Naive thymus-derived CD4-positive, alpha-beta T cell (primary cell): ENCODE measurements at regions not wholly inside any gene's neighbourhood (a gene's known extent, or its start where the extent isn't known, plus 50 kb on each side); places are given as distances from the start of the nearest gene placed in this dataset.
A peak's percentile ranks its signal among the peaks of the same experiment; 100 is the strongest.

Experiments used
- ATAC-seq: fragments of 150-1000 bp; cut with Tn5 transposase; 2 replicates; pipeline ENCODE4 v1.10.0; 2021; ENCODE audit warnings: mild to moderate bottlenecking, moderate library complexity
- CTCF ChIA-PET: fragments of 350-600 bp; sonication (Branson Sonifier 250); formaldehyde crosslinking; loops from one replicate; lab custom pipeline; 2021; ENCODE audit warnings: antibody characterized with exemption; lab: Charles Lee
- POLR2A ChIA-PET: fragments of 350-600 bp; sonication (Branson Sonifier 250); formaldehyde crosslinking; loops from one replicate; lab custom pipeline; 2021; ENCODE audit warnings: antibody characterized with exemption, inconsistent platforms; lab: Charles Lee
- DNase-seq, 9 donors: peaks; one replicate each; pipeline versions ENCODE4 v3.0.0 to v3.0.0-alpha.2; 2020 to 2022; ENCODE audit warnings: mixed read lengths in 1 of 9
- H3K27ac ChIP-seq: one replicate; pipeline ENCODE4 v1.7.0; 2013; ENCODE audit warnings: mild to moderate bottlenecking, low read depth, low read length, moderate library complexity
- H3K27me3 ChIP-seq, 2 donors: one replicate each; pipeline ENCODE4 v1.7.0; 2013; ENCODE audit warnings: low read length in 2 of 2, mild to moderate bottlenecking in 2 of 2, moderate library complexity in 2 of 2; ENCODE audit not compliant: control insufficient read depth in 2 of 2, insufficient read depth in 2 of 2
- H3K36me3 ChIP-seq, 3 experiments: 1 replicate in 2 of 3; 2 replicates in 1 of 3; pipeline ENCODE4 v1.7.0; 2013; ENCODE audit warnings: low read length in 3 of 3, mild to moderate bottlenecking in 3 of 3, moderate library complexity in 1 of 3; ENCODE audit not compliant: insufficient read depth in 3 of 3, control insufficient read depth in 2 of 3
- H3K4me1 ChIP-seq, 2 donors: one replicate each; pipeline ENCODE4 v1.7.0; 2013; ENCODE audit warnings: low read length in 2 of 2, mild to moderate bottlenecking in 2 of 2, moderate library complexity in 1 of 2; ENCODE audit not compliant: control insufficient read depth in 2 of 2, insufficient read depth in 2 of 2
- H3K4me3 ChIP-seq: 2 replicates; pipeline ENCODE4 v1.7.0; 2013; ENCODE audit warnings: mild to moderate bottlenecking, low read length
- H3K9me3 ChIP-seq, 3 experiments: 1 replicate in 2 of 3; 2 replicates in 1 of 3; pipeline ENCODE4 v1.7.0; 2013; ENCODE audit warnings: low read length in 3 of 3; ENCODE audit not compliant: control insufficient read depth in 2 of 3
- H3K27ac Mint-ChIP-seq, 9 donors: one replicate each; pipeline ENCODE4 v1.8.0; 2020 to 2022; ENCODE audit warnings: mixed read lengths in 9 of 9, mild to moderate bottlenecking in 8 of 9, moderate library complexity in 5 of 9, inconsistent platforms in 2 of 9
- H3K27me3 Mint-ChIP-seq, 5 donors: one replicate each; pipeline ENCODE4 v1.8.0; 2021 to 2022; ENCODE audit warnings: mixed read lengths in 5 of 5, mild to moderate bottlenecking in 1 of 5
- H3K36me3 Mint-ChIP-seq, 5 donors: one replicate each; pipeline ENCODE4 v1.8.0; 2020 to 2022; ENCODE audit warnings: mixed read lengths in 5 of 5, mild to moderate bottlenecking in 3 of 5, inconsistent platforms in 1 of 5
- H3K4me1 Mint-ChIP-seq, 7 donors: one replicate each; pipeline ENCODE4 v1.8.0; 2020 to 2022; ENCODE audit warnings: mixed read lengths in 7 of 7, mild to moderate bottlenecking in 3 of 7, inconsistent platforms in 1 of 7
- H3K4me3 Mint-ChIP-seq, 10 donors: one replicate each; pipeline ENCODE4 v1.8.0; 2020 to 2022; ENCODE audit warnings: mild to moderate bottlenecking in 10 of 10, mixed read lengths in 10 of 10, moderate library complexity in 6 of 10, inconsistent platforms in 2 of 10
- H3K9me3 Mint-ChIP-seq, 11 donors: one replicate each; pipeline ENCODE4 v1.8.0; 2020 to 2022; ENCODE audit warnings: mixed read lengths in 11 of 11, mild to moderate bottlenecking in 4 of 11, inconsistent platforms in 1 of 11, moderate library complexity in 1 of 11
- intact Hi-C, 2 donors: fragments of 100-400 bp; cut with micrococcal nuclease; formaldehyde crosslinking; loops; one replicate each; pipeline ENCODE4 v1.15.1; 2023

GRCh38 chr1:67525053-67525760, 95.0 kb upstream of the SERBP1 start:
- Histone ChIP-seq H3K27ac (no peak overlapping the region), H3K36me3 (no peaks in the 10 kb centered on the region), H3K4me1 (no peaks in the 10 kb centered on the region), H3K9me3 (no peaks in the 10 kb centered on the region), H3K27me3 (no peaks in the 10 kb centered on the region), H3K4me3 (no peak overlapping the region)
- Mint-ChIP-seq H3K4me1 (peaks cover 0 to 5% (median 0%) of the 10 kb centered on the region in 7 donors), H3K36me3 (no peaks in the 10 kb centered on the region), H3K4me3 (no peak overlapping the region), H3K27ac (no peak overlapping the region), H3K27me3 (peaks cover 8 to 38% (median 15%) of the 10 kb centered on the region in 5 donors), H3K9me3 (peaks cover 0 to 2% (median 0%) of the 10 kb centered on the region in 11 donors)
- CTCF ChIA-PET: no interaction called here
- no peak for ATAC-seq
- POLR2A ChIA-PET: no interaction called here
- DNase-seq: no peak
- intact Hi-C loops: no loop called here

- Histone ChIP-seq H3K27me3 (no peaks in the 10 kb centered on the region), H3K4me1 (no peaks in the 10 kb centered on the region), H3K36me3 (no peaks in the 10 kb centered on the region), H3K27ac (no peak overlapping the region), H3K9me3 (no peaks in the 10 kb centered on the region), H3K4me3 (no peak overlapping the region)
- no peak overlapping the region for H3K4me3 Mint-ChIP-seq
- H3K27ac Mint-ChIP-seq: no peak overlapping the region
- H3K9me3 Mint-ChIP-seq: peaks cover 0 to 4% (median 0%) of the 10 kb centered on the region in 11 donors
- DNase-seq (no peak), ATAC-seq (no peak)
- H3K36me3 Mint-ChIP-seq: no peaks in the 10 kb centered on the region
- H3K4me1 Mint-ChIP-seq: peaks cover 0 to 5% (median 0%) of the 10 kb centered on the region in 7 donors
- POLR2A ChIA-PET: no interaction called here
- peaks cover 6 to 29% (median 9%) of the 10 kb centered on the region in 5 donors for H3K27me3 Mint-ChIP-seq
- CTCF ChIA-PET: interaction anchor here (0.9 kb wide), 1 partner anchor 232 kb away, joined by 6 read pairs; no protein-coding TSS in a partner anchor
- intact Hi-C loops: no loop called here
Measured at GRCh38 chr1:67528141-67528540, 97.9 kb upstream of the SERBP1 start.

- H3K27me3 Mint-ChIP-seq: peaks cover 1 to 21% (median 10%) of the 10 kb centered on the region in 5 donors
- POLR2A ChIA-PET: no interaction called here
- DNase-seq: no peak
- CTCF ChIA-PET: no interaction called here
- intact Hi-C loops: loop anchor here in 1 of 2 donors (10.0 kb wide), 1 partner anchor 585 kb away; no protein-coding TSS in a partner anchor
- ATAC-seq: no peak
- H3K27me3 ChIP-seq: no peaks in the 10 kb centered on the region
- H3K36me3 Mint-ChIP-seq: no peaks in the 10 kb centered on the region
- H3K9me3 Mint-ChIP-seq: peaks cover 0 to 4% (median 0%) of the 10 kb centered on the region in 11 donors
- no peaks in the 10 kb centered on the region for H3K4me1 ChIP-seq
- no peak overlapping the region for H3K4me3 ChIP-seq
- no peaks in the 10 kb centered on the region for H3K9me3 ChIP-seq
- no peak overlapping the region for H3K27ac ChIP-seq
- no peaks in the 10 kb centered on the region for H3K36me3 ChIP-seq
- no peak overlapping the region for H3K27ac Mint-ChIP-seq
- H3K4me1 Mint-ChIP-seq: peaks cover 0 to 5% (median 0%) of the 10 kb centered on the region in 7 donors
- no peak overlapping the region for H3K4me3 Mint-ChIP-seq
Measured at GRCh38 chr1:67530071-67530470, 99.9 kb upstream of the SERBP1 start.

- peaks cover 0 to 4% (median 0%) of the 10 kb centered on the region in 11 donors for H3K9me3 Mint-ChIP-seq
- H3K27ac ChIP-seq: no peak overlapping the region
- H3K9me3 ChIP-seq: no peaks in the 10 kb centered on the region
- H3K36me3 Mint-ChIP-seq: no peaks in the 10 kb centered on the region
- ATAC-seq (peak; percentile 50), DNase-seq (peak in 4 of 9 donors; percentile 9 to 29 (median 22))
- H3K27me3 Mint-ChIP-seq: peaks cover 0 to 10% (median 4%) of the 10 kb centered on the region in 5 donors
- no peak overlapping the region for H3K27ac Mint-ChIP-seq
- no peak overlapping the region for H3K4me3 Mint-ChIP-seq
- H3K4me1 Mint-ChIP-seq: no peaks in the 10 kb centered on the region
- ChIA-PET POLR2A (no interaction called here), CTCF (interaction anchor here (1.0 to 1.8 kb wide), 5 partner anchors 8 to 228 kb away, joined by 3 to 11 read pairs (median 4); no protein-coding TSS in a partner anchor)
- no peak overlapping the region for H3K4me3 ChIP-seq
- no peaks in the 10 kb centered on the region for H3K4me1 ChIP-seq
- intact Hi-C loops: loop anchor here (1.0 to 10.0 kb wide), 3 partner anchors 29 to 582 kb away; no protein-coding TSS in a partner anchor
- no peaks in the 10 kb centered on the region for H3K36me3 ChIP-seq
- H3K27me3 ChIP-seq: no peaks in the 10 kb centered on the region
Measured at GRCh38 chr1:67532452-67533216, 102.4 kb upstream of the SERBP1 start.

- H3K4me1 ChIP-seq: no peaks in the 10 kb centered on the region
- H3K4me1 Mint-ChIP-seq: no peaks in the 10 kb centered on the region
- H3K27me3 ChIP-seq: no peaks in the 10 kb centered on the region
- ChIA-PET POLR2A (interaction anchor here (0.7 kb wide), 1 partner anchor 801 kb away, joined by 3 read pairs; no protein-coding TSS in a partner anchor), CTCF (interaction anchor here (0.7 to 1.8 kb wide), 3 partner anchors 34 to 226 kb away, joined by 3 to 4 read pairs (median 3); no protein-coding TSS in a partner anchor)
- peaks cover 0 to 10% (median 0%) of the 10 kb centered on the region in 5 donors for H3K27me3 Mint-ChIP-seq
- no peak for ATAC-seq
- H3K27ac ChIP-seq: no peak overlapping the region
- no peaks in the 10 kb centered on the region for H3K9me3 ChIP-seq
- no peak for DNase-seq
- no peaks in the 10 kb centered on the region for H3K36me3 ChIP-seq
- peaks cover 0 to 4% (median 0%) of the 10 kb centered on the region in 11 donors for H3K9me3 Mint-ChIP-seq
- intact Hi-C loops: loop anchor here in 1 of 2 donors (10.0 kb wide), 1 partner anchor 580 kb away; no protein-coding TSS in a partner anchor
- no peak overlapping the region for H3K4me3 Mint-ChIP-seq
- H3K4me3 ChIP-seq: no peak overlapping the region
- no peaks in the 10 kb centered on the region for H3K36me3 Mint-ChIP-seq
- peak overlapping the region in 1 of 9 donors; percentile 21 for H3K27ac Mint-ChIP-seq
Measured at GRCh38 chr1:67534627-67535065, 104.4 kb upstream of the SERBP1 start.

GRCh38 chr1:67535474-67535873, 105.3 kb upstream of the SERBP1 start:
- H3K4me3 ChIP-seq: no peak overlapping the region
- no peak overlapping the region for H3K4me3 Mint-ChIP-seq
- H3K27ac ChIP-seq: no peak overlapping the region
- no peaks in the 10 kb centered on the region for H3K36me3 Mint-ChIP-seq
- H3K9me3 Mint-ChIP-seq: peaks cover 0 to 4% (median 0%) of the 10 kb centered on the region in 11 donors
- intact Hi-C loops: loop anchor here in 1 of 2 donors (10.0 kb wide), 1 partner anchor 579 kb away; no protein-coding TSS in a partner anchor
- no peaks in the 10 kb centered on the region for H3K4me1 Mint-ChIP-seq
- ChIA-PET POLR2A (no interaction called here), CTCF (interaction anchor here (1.8 kb wide), 1 partner anchor 35 kb away, joined by 4 read pairs; no protein-coding TSS in a partner anchor)
- peak; percentile 72 for ATAC-seq
- H3K36me3 ChIP-seq: no peaks in the 10 kb centered on the region
- H3K27ac Mint-ChIP-seq: no peak overlapping the region
- no peaks in the 10 kb centered on the region for H3K9me3 ChIP-seq
- no peaks in the 10 kb centered on the region for H3K4me1 ChIP-seq
- DNase-seq: peak in 4 of 9 donors; percentile 3 to 42 (median 10)
- no peaks in the 10 kb centered on the region for H3K27me3 ChIP-seq
- H3K27me3 Mint-ChIP-seq: peaks cover 0 to 10% (median 0%) of the 10 kb centered on the region in 5 donors
